Breast epithelium (tissue), 3 donors: ENCODE measurements at regions not wholly inside any gene's neighbourhood (a gene's known extent, or its start where the extent isn't known, plus 50 kb on each side); places are given as distances from the start of the nearest gene placed in this dataset.

Source experiments
- POLR2A ChIP-seq: fragments of 450-650 bp; IDR thresholded peaks from one replicate; pipeline ENCODE4 v1.6.1; 2016; ENCODE audit warnings: antibody characterized with exemption, mild to moderate bottlenecking, moderate library complexity
- POLR2AphosphoS5 ChIP-seq, 3 donors: sonication (generic); formaldehyde crosslinking; IDR thresholded peaks; one replicate each; pipeline ENCODE4 v1.6.1; 2017; ENCODE audit warnings: antibody characterized with exemption in 3 of 3
- TF ChIP-seq, protein P1 (sequence below), 3 donors: fragments of 450-650 bp; IDR thresholded peaks; one replicate each; pipeline ENCODE4 v1.5.1; 2016 to 2017; ENCODE audit warnings: antibody characterized with exemption in 3 of 3, mild to moderate bottlenecking in 3 of 3, moderate library complexity in 3 of 3

DNA sequence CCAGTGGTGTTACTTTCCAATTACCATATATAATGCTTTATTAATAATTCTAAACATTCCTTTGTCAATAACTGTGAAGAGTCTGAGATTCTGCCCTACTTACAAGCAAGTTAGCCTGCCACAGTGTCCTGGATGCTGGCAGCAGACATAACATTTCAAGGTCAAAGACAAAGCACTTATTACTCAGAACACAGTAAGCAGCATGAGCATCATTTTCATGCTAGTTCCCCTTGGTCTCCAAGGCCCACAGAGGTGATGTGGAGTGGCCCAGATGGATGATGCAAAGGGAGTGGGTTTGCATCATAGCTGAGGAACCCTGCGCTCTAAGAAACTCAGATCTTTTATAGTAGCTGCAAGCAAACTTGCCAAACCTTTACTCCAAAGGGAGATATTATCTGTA lies 349.7 kb downstream of the ZEB2 start:
- TF ChIP-seq, protein P1, sequence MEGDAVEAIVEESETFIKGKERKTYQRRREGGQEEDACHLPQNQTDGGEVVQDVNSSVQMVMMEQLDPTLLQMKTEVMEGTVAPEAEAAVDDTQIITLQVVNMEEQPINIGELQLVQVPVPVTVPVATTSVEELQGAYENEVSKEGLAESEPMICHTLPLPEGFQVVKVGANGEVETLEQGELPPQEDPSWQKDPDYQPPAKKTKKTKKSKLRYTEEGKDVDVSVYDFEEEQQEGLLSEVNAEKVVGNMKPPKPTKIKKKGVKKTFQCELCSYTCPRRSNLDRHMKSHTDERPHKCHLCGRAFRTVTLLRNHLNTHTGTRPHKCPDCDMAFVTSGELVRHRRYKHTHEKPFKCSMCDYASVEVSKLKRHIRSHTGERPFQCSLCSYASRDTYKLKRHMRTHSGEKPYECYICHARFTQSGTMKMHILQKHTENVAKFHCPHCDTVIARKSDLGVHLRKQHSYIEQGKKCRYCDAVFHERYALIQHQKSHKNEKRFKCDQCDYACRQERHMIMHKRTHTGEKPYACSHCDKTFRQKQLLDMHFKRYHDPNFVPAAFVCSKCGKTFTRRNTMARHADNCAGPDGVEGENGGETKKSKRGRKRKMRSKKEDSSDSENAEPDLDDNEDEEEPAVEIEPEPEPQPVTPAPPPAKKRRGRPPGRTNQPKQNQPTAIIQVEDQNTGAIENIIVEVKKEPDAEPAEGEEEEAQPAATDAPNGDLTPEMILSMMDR (IDR thresholded peaks at IDR 0.05), result no peak
- no peak for TF ChIP-seq POLR2A
- no peak for TF ChIP-seq POLR2AphosphoS5 (IDR thresholded peaks at IDR 0.05)
